ENCODE measurements at regions not wholly inside any gene's neighbourhood (a gene's known extent, or its start where the extent isn't known, plus 50 kb on each side); places are given as distances from the start of the nearest gene placed in this dataset.

DNA sequence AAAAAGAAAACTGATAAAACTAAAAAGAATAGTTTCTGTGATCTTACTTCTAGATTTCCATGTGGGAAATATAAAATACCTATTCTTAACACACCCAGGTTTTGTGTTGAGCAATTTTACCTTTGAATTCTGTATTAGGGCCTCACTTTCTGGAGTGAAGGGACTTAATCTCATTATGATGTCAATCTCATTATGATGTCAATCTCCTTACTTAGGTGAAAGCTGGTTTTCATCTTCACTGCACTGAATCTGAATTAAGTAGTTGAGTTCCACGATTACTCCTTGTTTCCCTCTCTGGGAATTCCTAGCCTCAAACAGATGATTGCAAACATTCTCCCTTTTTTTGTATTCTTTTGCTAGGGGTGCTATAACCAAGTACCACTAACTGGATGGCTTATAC, 1367.2 kb downstream of the EFNB2 start:
- DNase-seq = no peak

DNA sequence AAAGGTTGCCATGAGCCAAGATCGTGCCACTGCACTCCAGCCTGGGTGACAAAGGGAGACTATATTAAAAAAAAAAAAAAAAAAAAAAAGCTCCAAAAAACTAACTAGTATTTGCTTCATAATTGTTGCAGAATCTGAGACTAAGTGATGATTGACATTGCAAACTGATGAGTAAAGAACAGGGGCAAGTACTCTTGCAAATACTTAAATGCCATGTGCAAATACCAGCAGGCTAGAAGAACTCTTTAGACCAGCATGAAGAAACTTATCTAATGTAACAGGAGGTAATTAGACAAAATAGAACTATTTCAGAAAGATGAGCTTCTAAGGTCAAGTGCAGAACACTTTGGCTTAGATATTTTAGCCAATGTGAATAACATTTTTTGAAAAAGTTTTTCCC, 1368.1 kb downstream of the EFNB2 start:
- no peak for DNase-seq

DNA sequence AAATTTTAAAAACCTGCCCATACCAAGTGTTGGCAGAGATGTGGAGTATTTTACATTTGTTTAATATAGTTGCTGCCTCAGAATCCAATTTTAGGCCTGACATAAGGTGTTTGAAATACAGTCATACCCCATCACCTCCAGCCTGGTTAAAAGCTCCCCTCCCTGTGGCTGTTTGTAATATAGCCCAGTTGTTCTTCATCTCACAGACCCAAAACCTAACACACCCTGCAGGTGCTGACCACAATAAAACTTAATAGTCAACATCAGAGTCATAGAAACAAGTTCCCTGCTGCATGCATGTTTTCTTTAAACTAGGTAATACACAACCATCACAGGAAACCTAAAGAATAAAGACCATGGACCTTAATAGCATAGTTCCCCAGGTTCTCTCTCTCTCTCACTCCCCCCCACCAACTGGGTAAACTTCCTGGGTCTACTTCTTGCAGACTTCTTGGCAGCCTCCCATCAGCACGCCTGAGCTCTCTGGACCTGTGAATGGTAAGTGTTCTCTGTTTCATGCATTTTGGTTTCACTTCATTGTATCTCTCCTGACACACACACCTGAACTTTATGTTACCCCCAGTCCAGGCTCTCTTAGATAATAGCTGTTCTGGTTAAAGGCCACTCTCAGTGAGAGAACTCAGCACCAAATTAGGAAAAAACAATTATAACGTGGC, 1369.9 kb downstream of the EFNB2 start:
- no peak for DNase-seq

DNA sequence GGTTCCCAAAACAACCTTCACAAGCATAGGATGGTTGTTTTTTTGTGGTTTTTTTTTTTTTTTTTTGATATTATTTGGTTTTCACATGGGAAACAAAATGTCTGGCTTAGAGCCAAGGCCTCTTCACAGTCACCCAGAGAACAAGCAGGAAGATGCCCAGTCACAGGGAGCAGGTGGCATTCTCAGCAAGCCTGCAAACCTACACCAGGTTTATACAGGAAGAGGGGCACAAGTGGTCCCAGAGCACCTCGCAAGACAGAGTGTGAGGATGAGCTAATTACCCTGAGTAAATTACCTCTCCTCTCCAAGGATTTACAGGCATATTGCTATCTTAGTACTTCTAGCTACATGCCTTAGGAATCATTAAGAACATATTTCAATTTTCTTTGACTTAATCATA, 1375.6 kb downstream of the EFNB2 start:
- DNase-seq = no peak

DNA sequence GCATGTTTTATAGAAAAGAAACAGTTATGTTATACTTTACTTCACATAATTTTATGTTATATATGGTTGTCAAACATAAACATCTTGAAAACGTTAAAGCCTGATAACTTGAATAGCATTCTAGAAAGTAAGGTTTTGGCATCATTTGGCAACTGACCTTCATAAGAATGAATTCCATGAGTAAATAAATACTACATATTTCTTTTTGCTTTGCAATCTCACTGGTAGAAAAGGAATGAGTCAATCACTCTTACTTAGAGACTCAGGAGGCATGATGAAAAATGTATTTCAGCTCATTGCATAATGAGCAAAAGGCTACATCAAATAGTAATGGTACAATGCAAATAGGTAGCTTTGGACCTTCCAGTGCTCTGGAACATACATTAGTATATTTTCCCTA, 1381.9 kb downstream of the EFNB2 start:
- no peak for DNase-seq

DNA sequence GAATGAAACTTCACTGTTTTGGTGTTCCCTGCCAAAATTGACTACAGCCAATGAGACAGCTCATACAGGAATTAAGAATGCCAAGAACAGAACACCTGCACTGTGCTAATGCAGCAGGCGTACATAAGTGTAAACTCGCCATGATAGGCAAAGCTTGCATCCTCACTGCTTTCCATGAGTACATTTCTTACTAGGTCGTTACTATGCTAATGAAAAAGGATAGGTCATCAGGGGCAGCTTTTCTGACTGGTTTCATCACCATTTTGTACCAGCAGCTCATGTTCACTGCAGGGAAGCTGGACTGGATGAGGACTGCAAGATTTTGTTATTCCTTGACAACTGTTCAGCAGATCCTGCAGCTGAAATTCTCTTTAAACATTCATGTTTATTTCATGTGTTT, 1383.8 kb downstream of the EFNB2 start:
- DNase-seq = no peak

DNA sequence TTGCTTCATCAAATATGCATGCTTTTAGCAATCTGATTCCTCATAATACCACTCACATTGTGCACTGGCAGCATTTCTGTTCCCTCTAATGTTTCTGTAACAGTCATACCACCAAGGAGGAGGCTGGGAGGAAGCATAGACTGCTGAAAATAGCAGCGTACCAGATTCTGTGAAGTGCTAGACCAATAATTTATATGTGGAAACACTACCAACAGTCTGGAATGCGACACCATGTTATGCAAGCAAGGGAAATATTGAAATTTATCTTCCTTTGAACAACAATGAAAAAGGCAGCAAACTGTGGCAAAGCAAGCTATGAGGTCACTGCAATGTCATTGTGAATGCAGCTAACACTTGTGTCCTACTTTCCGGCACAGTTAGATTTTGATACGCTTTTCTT, 1388.0 kb downstream of the EFNB2 start:
- DNase-seq = no peak

DNA sequence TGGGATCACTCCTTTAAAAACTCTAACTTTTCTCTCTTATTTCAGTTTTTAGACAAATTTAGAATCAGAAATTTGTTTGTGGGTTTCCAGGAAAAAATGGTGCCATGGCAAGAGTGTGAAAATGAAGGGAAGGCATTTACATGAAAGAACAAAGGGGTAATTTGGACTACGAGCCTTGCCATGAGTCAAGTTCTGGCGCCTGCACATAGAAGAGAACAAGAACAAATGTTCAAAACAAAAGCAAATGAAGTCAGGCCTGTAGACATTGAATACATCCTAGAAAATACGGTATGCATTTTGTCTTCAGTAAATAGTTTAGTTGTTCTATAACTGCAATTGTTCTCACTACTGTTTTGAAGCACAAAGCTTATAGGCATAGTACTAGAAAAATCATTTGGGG, 1390.5 kb downstream of the EFNB2 start:
- DNase-seq = no peak

DNA sequence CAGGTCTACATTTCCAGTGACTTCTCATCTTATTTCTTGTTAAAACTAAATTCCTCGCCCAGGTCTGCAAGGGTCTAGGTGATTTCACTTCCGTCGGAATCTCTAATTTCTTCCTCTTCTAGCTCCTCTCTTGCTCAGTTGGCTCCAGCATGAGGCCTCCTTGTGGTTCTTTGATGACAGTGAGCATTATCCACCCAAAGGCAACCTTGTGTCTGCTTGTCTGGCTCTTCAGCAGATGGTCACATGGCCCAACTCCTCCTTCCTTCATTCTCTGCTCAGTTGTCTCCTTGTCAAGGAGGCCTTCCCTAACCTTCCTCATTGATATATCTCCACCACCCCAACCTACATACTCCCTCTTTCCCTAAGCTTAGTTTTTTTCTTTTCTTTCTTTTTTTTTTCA, 1391.4 kb downstream of the EFNB2 start:
- DNase-seq = no peak

DNA sequence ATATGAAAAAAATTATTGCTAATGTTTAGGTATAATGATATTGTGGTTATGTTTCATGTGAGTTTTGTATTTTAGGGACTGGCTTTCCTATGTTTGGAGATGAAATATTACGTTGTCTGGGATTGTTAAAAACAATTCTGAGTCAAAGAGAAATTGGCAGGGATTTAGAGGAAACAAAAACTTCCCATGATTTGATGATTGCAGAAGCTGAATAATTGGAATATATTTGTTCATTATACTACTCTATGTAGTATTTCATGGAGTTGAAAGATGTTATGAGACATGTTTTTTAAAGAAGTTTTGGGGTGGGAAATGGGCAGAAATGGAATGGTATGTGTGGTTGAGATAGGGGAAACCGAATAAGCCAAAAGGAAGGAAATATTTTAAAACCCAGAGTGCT, 1392.9 kb downstream of the EFNB2 start:
- no peak for DNase-seq

DNA sequence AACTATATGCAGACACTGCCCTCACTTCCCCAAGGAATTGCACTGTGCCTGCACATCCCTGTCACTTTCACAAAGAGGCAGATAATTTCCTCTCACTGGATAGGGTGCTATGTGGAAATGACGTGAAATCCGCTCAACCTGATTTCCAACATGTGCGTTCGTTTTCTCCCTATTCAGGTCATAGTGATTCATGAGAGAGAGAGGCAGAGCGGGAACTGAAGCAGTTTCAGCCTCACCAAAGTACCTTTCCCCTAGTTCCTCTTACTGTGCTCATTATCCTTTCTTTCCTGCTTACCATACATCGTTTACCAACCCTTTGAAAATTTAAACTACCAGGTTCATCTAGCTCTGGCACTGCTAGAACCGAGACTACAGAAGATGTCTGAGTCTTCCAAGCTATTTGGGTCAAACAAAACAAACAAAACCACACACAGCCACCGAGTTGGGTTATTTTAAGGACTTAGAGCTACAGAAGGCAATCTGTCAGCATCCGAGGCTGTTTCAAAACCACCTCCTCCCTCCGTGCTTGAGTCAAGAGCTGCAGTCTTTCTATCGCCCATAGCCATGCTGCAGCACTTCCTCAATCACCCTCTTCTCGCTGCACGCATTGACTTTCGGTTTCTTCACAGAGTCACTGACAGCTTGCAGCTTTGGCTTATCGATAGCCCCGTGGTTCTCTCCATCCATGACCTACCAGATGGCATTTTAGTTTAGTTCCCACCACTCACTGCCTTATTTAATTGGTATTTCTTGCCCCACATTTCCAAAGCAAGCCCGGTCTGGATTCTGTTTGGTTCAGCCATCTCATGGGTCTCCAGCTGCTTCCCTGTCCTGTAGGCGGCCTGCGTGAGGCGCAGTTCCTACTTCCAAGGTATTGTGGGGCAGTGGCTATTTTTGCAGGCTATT, 1395.8 kb downstream of the EFNB2 start:
- DNase-seq = peak; percentile 13

DNA sequence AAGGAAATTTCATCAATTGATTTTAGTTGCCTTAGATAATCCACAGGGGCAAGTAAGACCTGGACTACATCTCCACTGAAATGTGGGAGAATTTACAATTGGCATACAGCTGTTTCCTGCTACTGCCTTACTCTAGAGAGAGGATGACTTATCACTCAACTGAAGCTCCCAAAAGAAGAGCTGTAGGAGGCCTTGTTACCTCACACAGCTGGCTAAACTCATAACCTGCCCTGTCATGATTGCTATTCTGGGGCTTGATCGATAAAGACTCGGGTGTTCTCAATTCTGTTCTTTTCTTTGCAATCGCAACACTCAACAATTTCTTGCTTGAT, 1396.4 kb downstream of the EFNB2 start:
- no peak for DNase-seq

DNA sequence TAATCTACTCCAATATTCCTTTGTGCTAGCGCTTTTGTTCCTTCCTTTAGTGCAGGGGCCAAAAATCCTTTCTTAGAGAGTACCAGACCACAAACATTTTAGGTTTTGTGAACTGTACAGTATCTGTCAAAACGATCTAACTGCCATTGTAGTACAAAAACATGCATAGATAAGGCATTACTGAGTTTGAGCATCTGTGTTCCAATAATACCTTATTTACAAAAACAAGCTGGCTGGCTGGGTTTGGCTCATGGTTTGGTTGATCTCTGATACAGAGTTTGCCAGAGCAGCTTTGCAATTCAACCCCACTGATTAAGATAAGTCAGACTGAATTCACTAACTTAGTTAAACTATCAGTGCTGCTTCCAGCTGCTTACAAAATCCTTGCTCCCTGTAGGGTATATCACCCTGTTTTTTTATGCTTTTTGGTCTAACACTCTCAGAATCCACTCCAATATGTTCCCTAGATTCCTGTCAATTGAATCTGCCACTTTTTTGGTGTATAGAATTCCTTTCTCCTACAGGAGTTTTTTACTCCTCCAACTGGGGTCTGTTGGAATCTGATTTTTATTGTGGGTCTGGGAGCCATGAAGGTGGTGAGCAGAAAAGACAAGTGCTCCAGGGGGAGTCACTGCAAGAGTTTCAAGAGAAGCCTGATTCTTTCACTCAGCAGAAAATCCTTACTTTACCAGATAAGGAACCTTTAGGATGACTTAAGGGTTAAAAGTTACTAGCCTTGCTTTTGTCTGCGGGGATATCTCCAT, 1399.4 kb downstream of the EFNB2 start:
- no peak for DNase-seq

DNA sequence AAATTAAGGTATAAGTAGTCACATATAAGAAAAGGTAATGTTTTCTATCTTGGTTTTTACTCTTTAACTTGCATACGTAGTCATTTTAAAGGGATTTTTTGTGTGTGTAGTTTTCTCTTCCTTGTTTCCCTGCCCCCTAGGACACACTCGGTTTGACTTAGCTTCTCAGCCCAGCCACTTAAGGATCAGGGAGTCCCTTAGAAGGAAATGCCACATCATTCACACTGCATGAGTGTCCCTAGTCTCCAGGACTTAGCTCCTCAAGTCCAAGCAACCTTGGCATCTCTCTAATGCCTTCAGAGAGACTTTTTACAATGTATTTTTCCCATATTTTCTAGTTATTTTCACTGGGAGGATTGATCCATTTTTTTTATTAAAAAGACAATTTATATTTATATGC, 1407.7 kb downstream of the EFNB2 start:
- no peak for DNase-seq

DNA sequence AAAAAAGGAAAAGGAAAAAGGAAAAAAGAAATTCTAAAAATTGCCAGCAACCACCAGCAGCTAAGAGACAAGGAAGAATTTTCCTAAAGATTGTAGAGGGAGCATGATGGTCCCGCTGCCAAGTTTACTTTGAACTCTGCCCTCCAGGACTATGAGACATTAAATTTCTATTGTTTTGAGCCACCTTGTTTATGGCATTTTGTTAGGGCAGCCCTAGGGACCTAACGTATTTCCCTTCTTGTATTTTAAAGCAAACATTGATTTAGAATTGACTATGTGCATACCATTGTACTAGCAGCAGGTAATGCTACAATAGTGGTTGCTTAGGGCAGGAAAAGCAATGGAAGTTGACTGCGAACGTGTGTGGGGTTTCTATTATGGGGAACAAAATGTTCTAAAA, 1414.2 kb downstream of the EFNB2 start:
- no peak for DNase-seq

DNA sequence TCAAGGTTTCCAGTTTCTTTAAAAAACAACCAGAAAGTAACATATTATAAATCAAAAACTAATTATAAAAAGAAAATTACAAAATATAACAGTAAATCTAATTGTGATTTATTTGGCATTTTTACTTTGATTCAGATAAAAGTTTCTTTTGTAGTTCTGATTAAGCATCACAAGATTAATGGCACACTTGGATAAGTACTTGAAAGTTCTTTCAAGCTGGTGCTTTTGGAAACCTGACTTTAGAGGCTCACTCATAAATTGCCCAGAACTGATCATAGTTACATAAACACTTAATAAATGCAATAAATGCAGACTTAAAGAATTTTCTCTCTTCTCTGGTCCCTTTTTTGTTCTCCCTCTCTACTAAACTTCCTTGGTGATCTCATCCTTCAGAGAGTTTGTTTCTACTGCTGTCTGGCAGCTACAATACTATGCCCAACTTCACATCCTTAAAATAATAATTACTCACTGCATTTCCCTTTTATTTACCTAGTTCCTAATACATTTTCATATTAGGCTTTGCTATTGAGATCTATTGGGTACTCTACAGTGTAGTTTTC, 1417.0 kb downstream of the EFNB2 start:
- DNase-seq = no peak

DNA sequence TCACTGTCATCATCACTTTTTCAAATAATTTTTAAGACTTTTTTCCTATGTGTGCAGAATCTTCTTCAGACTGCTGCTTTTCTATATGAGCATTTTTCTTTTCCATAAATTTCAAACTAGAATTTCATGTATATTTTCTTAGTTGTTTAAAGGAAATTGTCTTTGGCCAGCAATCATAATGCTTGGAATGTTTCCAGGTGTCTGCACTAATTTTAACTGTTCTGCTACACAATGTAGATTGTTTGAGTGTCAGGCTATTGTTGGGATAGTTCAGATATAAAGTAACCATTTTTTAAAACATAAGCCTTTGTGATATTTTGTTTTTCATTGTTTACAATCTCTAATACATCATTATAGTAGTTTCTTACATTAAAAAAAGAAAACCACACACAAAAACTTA, 1418.5 kb downstream of the EFNB2 start:
- DNase-seq = no peak

DNA sequence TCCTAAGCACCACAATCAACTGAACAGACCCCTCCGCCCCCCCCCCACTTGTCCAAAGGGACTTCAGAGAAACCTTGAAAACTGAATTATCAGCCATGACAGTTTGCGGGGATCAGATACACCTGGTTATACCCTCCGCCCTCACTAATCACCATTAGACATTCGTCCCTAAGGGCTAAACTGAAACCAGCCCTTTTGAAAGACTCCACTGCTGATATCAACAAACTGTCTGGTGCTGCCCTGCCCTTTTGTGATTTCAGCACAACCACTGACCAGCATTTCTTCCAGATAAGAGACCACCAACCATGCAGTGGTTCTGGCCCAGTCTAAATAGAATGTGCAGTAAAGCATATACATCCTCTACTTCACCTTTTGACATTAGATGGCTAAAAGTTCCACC, 1422.9 kb downstream of the EFNB2 start:
- no peak for DNase-seq

DNA sequence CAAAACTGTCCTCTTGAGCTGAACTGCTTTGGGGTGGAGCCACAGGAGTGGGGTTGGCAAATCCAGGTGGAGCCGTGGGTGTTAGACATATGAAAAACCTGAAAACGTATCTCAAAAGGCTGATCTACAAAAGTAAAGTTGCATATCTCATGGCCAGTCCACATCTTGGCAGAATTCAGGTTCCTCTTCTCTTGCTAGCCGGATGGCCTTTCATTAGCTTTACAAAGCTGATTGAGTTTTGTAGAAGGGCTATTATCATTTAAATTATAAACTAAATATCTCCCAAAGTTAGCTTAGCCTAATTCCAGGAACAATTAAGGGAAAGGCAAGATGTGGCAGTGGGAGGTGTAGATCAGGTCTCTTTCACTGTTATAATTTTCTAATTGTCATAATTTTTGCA, 1427.7 kb downstream of the EFNB2 start:
- no peak for DNase-seq

DNA sequence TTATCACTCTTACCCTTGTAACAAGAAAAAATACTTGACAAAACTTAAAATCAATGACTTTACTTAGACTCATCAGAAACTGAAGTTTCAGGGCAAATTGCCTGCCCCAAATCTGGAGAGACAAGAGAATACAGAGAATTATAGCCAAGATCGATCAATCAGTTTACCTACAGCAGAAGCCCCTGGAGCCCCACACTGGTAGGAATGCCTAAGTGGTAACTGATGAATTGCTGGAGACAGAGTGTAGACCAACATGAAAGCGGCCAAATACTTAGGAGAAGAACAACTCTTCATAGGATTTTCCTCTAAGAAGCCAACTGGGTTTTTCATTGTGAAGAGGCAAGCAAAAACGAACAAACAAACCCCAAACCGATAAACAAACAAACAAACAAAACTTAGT, 1430.0 kb downstream of the EFNB2 start:
- DNase-seq = no peak

DNA sequence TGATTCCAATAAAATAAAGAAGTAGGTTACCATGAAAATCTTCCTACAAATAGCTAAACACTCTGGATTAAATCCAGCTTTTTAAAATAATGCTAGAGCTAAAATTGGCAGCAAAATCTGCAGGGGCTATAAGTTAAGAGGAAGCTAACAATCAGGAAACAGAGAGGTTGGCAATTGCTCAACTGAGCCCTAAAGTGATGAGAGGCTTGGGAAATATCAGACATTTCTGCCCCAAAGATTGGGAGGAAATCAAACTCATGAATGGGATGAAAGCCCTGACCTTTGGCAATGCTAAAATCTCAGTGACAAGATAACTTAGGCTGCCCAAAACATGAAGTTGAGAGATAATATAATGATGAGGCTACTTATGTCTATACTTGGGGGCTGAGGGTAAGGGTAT, 1437.9 kb downstream of the EFNB2 start:
- DNase-seq = no peak

DNA sequence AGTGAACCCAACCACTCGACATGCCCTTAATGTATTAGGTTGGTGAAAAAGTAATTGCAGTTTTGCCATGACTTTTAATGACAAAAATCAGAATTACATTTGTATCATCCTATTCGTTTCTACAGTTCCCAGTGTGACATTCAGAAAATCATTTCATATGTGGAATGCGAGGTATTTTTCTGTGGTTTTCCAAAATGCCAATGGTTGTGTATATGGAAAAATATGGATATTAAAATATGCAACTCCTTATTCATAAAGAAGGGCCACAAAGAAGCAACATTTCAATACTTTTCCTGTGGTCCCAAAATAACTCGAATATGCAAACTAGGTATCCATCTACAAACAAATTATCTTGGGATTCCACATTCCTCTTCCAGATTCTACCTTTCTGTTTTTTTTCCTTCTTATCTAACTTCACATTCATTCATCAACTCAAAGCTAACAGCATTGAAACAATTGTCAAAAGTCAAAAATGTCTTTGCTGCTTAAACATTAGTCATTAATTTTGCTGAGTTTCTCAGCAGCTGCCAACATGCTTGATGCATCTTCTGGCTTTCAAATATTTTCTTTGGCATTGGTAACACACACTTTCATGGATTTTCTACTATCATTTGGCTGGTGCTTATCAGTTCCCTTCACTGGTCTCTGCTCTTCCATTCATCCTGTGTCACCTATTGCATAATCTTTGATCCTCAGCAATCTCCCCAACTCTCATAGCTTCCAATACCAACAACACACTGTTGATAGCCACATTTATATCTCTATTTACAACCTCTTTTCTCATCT, 1445.4 kb downstream of the EFNB2 start:
- DNase-seq = no peak

DNA sequence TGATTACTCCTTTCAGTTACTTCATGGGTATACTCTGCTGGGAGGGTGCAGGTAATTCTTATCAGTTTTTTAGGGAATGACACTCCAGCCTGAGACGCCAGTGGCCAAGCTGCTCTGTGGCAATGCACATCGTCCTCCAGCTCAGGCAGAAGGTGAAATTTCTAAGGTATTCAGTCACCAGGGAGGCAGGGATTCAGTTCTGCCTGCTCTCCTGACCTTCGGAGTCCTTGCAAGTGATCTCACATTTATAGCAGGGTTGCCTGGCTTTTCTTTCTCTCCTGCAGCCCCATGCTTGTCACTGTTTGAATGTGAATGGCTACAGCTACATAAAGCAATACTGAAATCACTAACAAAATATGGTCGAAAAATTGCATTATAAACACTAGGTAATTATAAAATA, 1447.5 kb downstream of the EFNB2 start:
- DNase-seq = no peak
